GM21423 (cell line): ENCODE measurements at regions not wholly inside any gene's neighbourhood (a gene's known extent, or its start where the extent isn't known, plus 50 kb on each side); places are given as distances from the start of the nearest gene placed in this dataset.

ENCODE experiments used
- ATAC-seq: cut with Tn5 transposase; IDR thresholded peaks from one replicate; pipeline ENCODE4 v1.9.1; 2021; ENCODE audit warnings: mild to moderate bottlenecking, moderate library complexity; ENCODE audit not compliant: unreplicated experiment

- ATAC-seq: no peak
Observed at GRCh38 chr3:157639756-157640426, 136.7 kb upstream of the VEPH1 start.

- no peak for ATAC-seq
Observed at GRCh38 chr3:157637866-157638265, 134.7 kb upstream of the VEPH1 start.

- ATAC-seq: no peak
Observed at GRCh38 chr3:157633241-157633640, 130.0 kb upstream of the VEPH1 start.

- no peak for ATAC-seq
Observed at GRCh38 chr3:157632075-157632474, 128.9 kb upstream of the VEPH1 start.

- no peak for ATAC-seq
Observed at GRCh38 chr3:157631478-157631877, 128.3 kb upstream of the VEPH1 start.

GRCh38 chr3:157626817-157627216, 123.6 kb upstream of the VEPH1 start:
- no peak for ATAC-seq

- no peak for ATAC-seq
Observed at GRCh38 chr3:157624801-157625200, 121.6 kb upstream of the VEPH1 start.

GRCh38 chr3:157618886-157619285, 115.7 kb upstream of the VEPH1 start:
- ATAC-seq: no peak

GRCh38 chr3:157618075-157618760, 115.0 kb upstream of the VEPH1 start:
- ATAC-seq: peak; percentile 79

GRCh38 chr3:157614896-157615295, 111.7 kb upstream of the VEPH1 start:
- no peak for ATAC-seq

- ATAC-seq: no peak
Observed at GRCh38 chr3:157611536-157612076, 108.4 kb upstream of the VEPH1 start.

- ATAC-seq: no peak
Observed at GRCh38 chr3:157610876-157611535, 107.8 kb upstream of the VEPH1 start.

- no peak for ATAC-seq
Observed at GRCh38 chr3:157607826-157608405, 104.7 kb upstream of the VEPH1 start.

- no peak for ATAC-seq
Observed at GRCh38 chr3:157606852-157607197, 103.6 kb upstream of the VEPH1 start.

GRCh38 chr3:157606011-157606851, 103.0 kb upstream of the VEPH1 start:
- ATAC-seq: peak; percentile 94

GRCh38 chr3:157605356-157605755, 102.1 kb upstream of the VEPH1 start:
- no peak for ATAC-seq

GRCh38 chr3:157602424-157602823, 99.2 kb upstream of the VEPH1 start:
- ATAC-seq: no peak

- no peak for ATAC-seq
Observed at GRCh38 chr3:157595259-157595658, 92.0 kb upstream of the VEPH1 start.

- no peak for ATAC-seq
Observed at GRCh38 chr3:157594413-157594812, 91.2 kb upstream of the VEPH1 start.

- no peak for ATAC-seq
Observed at GRCh38 chr3:157592769-157593168, 89.6 kb upstream of the VEPH1 start.

GRCh38 chr3:157590273-157590672, 87.1 kb upstream of the VEPH1 start:
- ATAC-seq: no peak
